GM12878 (cell line): ENCODE measurements at regions not wholly inside any gene's neighbourhood (a gene's known extent, or its start where the extent isn't known, plus 50 kb on each side); places are given as distances from the start of the nearest gene placed in this dataset.

Experiments used
- CBX3 ChIP-seq: fragments of 200-600 bp; sonication (generic); IDR thresholded peaks from 2 replicates; pipeline ENCODE4 v1.6.1; 2016; ENCODE audit warnings: low read depth, borderline replicate concordance
- CREM ChIP-seq: IDR thresholded peaks from 2 replicates; pipeline ENCODE4 v1.6.1; 2014; ENCODE audit warnings: antibody characterized with exemption, low read depth
- CUX1 ChIP-seq: IDR thresholded peaks from 2 replicates; pipeline ENCODE4 v1.6.1; 2012; ENCODE audit warnings: improper control_type of control experiment, low read depth, low read length; ENCODE audit not compliant: insufficient replicate concordance
- HSF1 ChIP-seq: fragments of 150-350 bp; IDR thresholded peaks from 2 replicates; pipeline ENCODE4 v1.6.1; 2014; ENCODE audit warnings: mild to moderate bottlenecking, low read depth, low read length
- POLR2AphosphoS5 ChIP-seq: IDR thresholded peaks from 2 replicates; pipeline ENCODE4 v1.6.1; 2011; ENCODE audit warnings: mild to moderate bottlenecking, low read length, inconsistent platforms
- SIN3A ChIP-seq: IDR thresholded peaks from 2 replicates; pipeline ENCODE4 v1.6.1; 2012; ENCODE audit warnings: low read depth, low read length, improper control_type of control experiment
- SUPT20H ChIP-seq: IDR thresholded peaks from 2 replicates; pipeline ENCODE4 v1.6.1; 2011; ENCODE audit warnings: low read depth, mild to moderate bottlenecking, low read length, moderate library complexity, borderline replicate concordance; ENCODE audit not compliant: control insufficient read depth
- ZBTB11 ChIP-seq: fragments of 450-650 bp; formaldehyde crosslinking; IDR thresholded peaks from 2 replicates; pipeline ENCODE4 v1.5.0; 2022; ENCODE audit warnings: mild to moderate bottlenecking, missing genetic modification characterization
- ZNF384 ChIP-seq: IDR thresholded peaks from 2 replicates; pipeline ENCODE4 v1.6.1; 2012; ENCODE audit warnings: low read depth, mild to moderate bottlenecking, low read length, improper control_type of control experiment, borderline replicate concordance

- TF ChIP-seq ZBTB11 (no peak), HSF1 (no peak), ZNF384 (no peak), SUPT20H (no peak), CUX1 (no peak), POLR2AphosphoS5 (no peak), CREM (no peak), SIN3A (no peak), CBX3 (no peak)
Measured at GRCh38 chr3:127044996-127045395, 62.1 kb downstream of the PLXNA1 start (continued).
